A549 (cell line): ENCODE measurements at regions not wholly inside any gene's neighbourhood (a gene's known extent, or its start where the extent isn't known, plus 50 kb on each side); places are given as distances from the start of the nearest gene placed in this dataset.

Source experiments
- ATAC-seq, 2 experiments: fragments of 200-7000 bp in 1 of 2; fragments of >200 bp in 1 of 2; cut with Nextera tagmentation in 1 of 2; cut with Tn5 transposase in 1 of 2; 3 replicates each; pipeline versions ENCODE4 v1.8.0 to v1.9.1; 2018 to 2020; ENCODE audit warnings: mild to moderate bottlenecking in 1 of 2, moderate library complexity in 1 of 2
- CTCF ChIA-PET: fragments of 300-600 bp; sonication (Branson Sonifier 250); formaldehyde crosslinking; extraction: SDS; loops from one replicate; lab custom pipeline; 2021; ENCODE audit warnings: antibody characterized with exemption, inconsistent platforms; lab: Yijun Ruan, JAX
- POLR2A ChIA-PET: fragments of 350-600 bp; formaldehyde crosslinking; extraction: SDS; loops from one replicate; lab custom pipeline; 2021; ENCODE audit warnings: antibody characterized with exemption, inconsistent platforms; lab: Yijun Ruan, JAX
- DNase-seq, 2 experiments: peaks; one replicate each; pipeline versions ENCODE4 v3.0.0 to v3.0.0-alpha.2; 2011 to 2016; ENCODE audit warnings: low read depth in 1 of 2, low spot score in 1 of 2
- FAIRE-seq: peaks from 2 replicates; lab custom pipeline; 2011; peaks lifted over from hg19 to GRCh38; lab: Jason Lieb, UNC
- H3K27ac ChIP-seq, 2 experiments: fragments of >200 bp; sonication (Bioruptor Twin); formaldehyde crosslinking; 3 replicates each; pipeline ENCODE4 v1.5.1; 2016 to 2017
- H3K4me1 ChIP-seq: fragments of >200 bp; sonication (Bioruptor Twin); formaldehyde crosslinking; 3 replicates; pipeline ENCODE4 v1.6.1; 2016
- H3K4me2 ChIP-seq: fragments of >200 bp; sonication (Bioruptor Twin); formaldehyde crosslinking; 3 replicates; pipeline ENCODE4 v1.6.1; 2016
- H3K4me3 ChIP-seq: fragments of >200 bp; sonication (Bioruptor Twin); formaldehyde crosslinking; 3 replicates; pipeline ENCODE4 v1.5.1; 2016
- H3K9me3 ChIP-seq: fragments of >200 bp; sonication (Bioruptor Twin); formaldehyde crosslinking; 3 replicates; pipeline ENCODE4 v1.6.1; 2016
- CEBPB ChIP-seq, 2 experiments: fragments of >200 bp in 1 of 2; sonication (Bioruptor Twin) in 1 of 2; formaldehyde crosslinking in 1 of 2; IDR thresholded peaks; 2 replicates each; pipeline ENCODE4 v1.6.1; 2012 to 2016
- CHD2 ChIP-seq: fragments of 150-350 bp; IDR thresholded peaks from 2 replicates; pipeline ENCODE4 v1.6.1; 2014; ENCODE audit warnings: low read length; ENCODE audit not compliant: partially characterized antibody
- CHD4 ChIP-seq: fragments of 200-600 bp; sonication (generic); IDR thresholded peaks from 2 replicates; pipeline ENCODE4 v1.6.1; 2016; ENCODE audit warnings: antibody characterized with exemption, mild to moderate bottlenecking, borderline replicate concordance
- EHMT2 ChIP-seq: fragments of 200-600 bp; sonication (generic); IDR thresholded peaks from 2 replicates; pipeline ENCODE4 v1.6.1; 2016; ENCODE audit warnings: antibody characterized with exemption, low read depth, mild to moderate bottlenecking, moderate library complexity
- FOSL2 ChIP-seq, 2 experiments: fragments of 450-650 bp in 1 of 2; fragments of >200 bp in 1 of 2; sonication (Bioruptor Twin) in 1 of 2; formaldehyde crosslinking; IDR thresholded peaks; 2 replicates each; pipeline versions ENCODE4 v1.5.0 to v1.6.1; 2016 to 2020; ENCODE audit warnings: mild to moderate bottlenecking in 1 of 2, moderate library complexity in 1 of 2
- FOXS1 ChIP-seq: fragments of 250-450 bp; sonication (Bioruptor Pico); IDR thresholded peaks from 2 replicates; pipeline ENCODE4 v1.5.0; 2020; ENCODE audit warnings: mild to moderate bottlenecking, moderate library complexity
- GATA3 ChIP-seq: IDR thresholded peaks from 2 replicates; pipeline ENCODE4 v1.6.1; 2012; ENCODE audit warnings: borderline replicate concordance
- HDAC2 ChIP-seq: fragments of 200-600 bp; sonication (generic); IDR thresholded peaks from 2 replicates; pipeline ENCODE4 v1.6.1; 2016
- HOXA7 ChIP-seq: fragments of 250-450 bp; sonication (Bioruptor Pico); IDR thresholded peaks from 2 replicates; pipeline ENCODE4 v1.5.0; 2020; ENCODE audit warnings: mild to moderate bottlenecking, moderate library complexity
- HOXB13 ChIP-seq: fragments of 250-450 bp; sonication (Bioruptor Pico); IDR thresholded peaks from 2 replicates; pipeline ENCODE4 v1.5.0; 2020; ENCODE audit warnings: low read depth, mild to moderate bottlenecking, moderate library complexity
- HOXB5 ChIP-seq: fragments of 250-450 bp; sonication (Bioruptor Pico); IDR thresholded peaks from 2 replicates; pipeline ENCODE4 v1.5.0; 2020; ENCODE audit warnings: mild to moderate bottlenecking, moderate library complexity
- MAFK ChIP-seq: fragments of 450-650 bp; IDR thresholded peaks from 2 replicates; pipeline ENCODE4 v1.6.1; 2014; ENCODE audit not compliant: partially characterized antibody
- MAZ ChIP-seq: fragments of 150-350 bp; IDR thresholded peaks from 2 replicates; pipeline ENCODE4 v1.6.1; 2014; ENCODE audit warnings: antibody characterized with exemption, low read depth, low read length, borderline replicate concordance
- MYC ChIP-seq: IDR thresholded peaks from 2 replicates; pipeline ENCODE4 v1.6.1; 2012; ENCODE audit warnings: mild to moderate bottlenecking, inconsistent platforms, low read length, improper control_type of control experiment, borderline replicate concordance
- NFE2L2 ChIP-seq: fragments of 150-350 bp; conservative IDR thresholded peaks from 2 replicates; pipeline ENCODE4 v1.6.1; 2014; ENCODE audit warnings: low read length
- NR3C1 ChIP-seq: fragments of >200 bp; sonication (Bioruptor Twin); formaldehyde crosslinking; IDR thresholded peaks from 3 replicates; pipeline ENCODE4 v1.6.1; 2017
- POLR2A ChIP-seq: IDR thresholded peaks from 2 replicates; pipeline ENCODE4 v1.6.1; 2012; ENCODE audit warnings: mild to moderate bottlenecking, low read length
- POLR2AphosphoS2 ChIP-seq: conservative IDR thresholded peaks from 2 replicates; pipeline ENCODE4 v1.6.1; 2012; ENCODE audit warnings: low read length, improper control_type of control experiment, inconsistent platforms
- RNF2 ChIP-seq: fragments of 200-600 bp; sonication (generic); IDR thresholded peaks from 2 replicates; pipeline ENCODE4 v1.6.1; 2016; ENCODE audit warnings: low read depth, mild to moderate bottlenecking, antibody characterized with exemption, moderate library complexity, borderline replicate concordance
- SMC3 ChIP-seq: fragments of >200 bp; sonication (Bioruptor Twin); formaldehyde crosslinking; IDR thresholded peaks from 3 replicates; pipeline ENCODE4 v1.6.1; 2018; ENCODE audit warnings: inconsistent platforms
- TFCP2L1 ChIP-seq: fragments of 250-450 bp; sonication (Bioruptor Pico); IDR thresholded peaks from 2 replicates; pipeline ENCODE4 v1.5.0; 2021; ENCODE audit warnings: mild to moderate bottlenecking
- ZC3H11A ChIP-seq: fragments of 450-650 bp; IDR thresholded peaks from 2 replicates; pipeline ENCODE4 v1.6.1; 2014; ENCODE audit warnings: antibody characterized with exemption, mild to moderate bottlenecking
- ZFP36 ChIP-seq: fragments of 450-650 bp; IDR thresholded peaks from 2 replicates; pipeline ENCODE4 v1.6.1; 2014; ENCODE audit warnings: borderline replicate concordance; ENCODE audit not compliant: partially characterized antibody
- ZNF302 ChIP-seq: fragments of 250-450 bp; sonication (Bioruptor Pico); IDR thresholded peaks from 2 replicates; pipeline ENCODE4 v1.9.0; 2021; ENCODE audit warnings: inconsistent platforms, mild to moderate bottlenecking, moderate library complexity
- ZSCAN20 ChIP-seq: fragments of 250-450 bp; sonication (Bioruptor Pico); IDR thresholded peaks from 2 replicates; pipeline ENCODE4 v1.8.0; 2022; ENCODE audit warnings: mild to moderate bottlenecking, moderate library complexity
- WGBS: methylation state at CpG from one replicate; pipeline ENCODE4 v1.1.6; 2017; ENCODE audit errors: missing lambda C conversion rate; 5-methylcytosine and 5-hydroxymethylcytosine counted together
- TF ChIP-seq, protein P1 (sequence below): fragments of 250-450 bp; sonication (Bioruptor Pico); IDR thresholded peaks from 2 replicates; pipeline ENCODE4 v1.5.0; 2021; ENCODE audit warnings: mild to moderate bottlenecking, moderate library complexity, borderline replicate concordance
- TF ChIP-seq, protein P2 (sequence below): fragments of 150-350 bp; IDR thresholded peaks from 2 replicates; pipeline ENCODE4 v1.6.1; 2014; ENCODE audit warnings: low read depth, mild to moderate bottlenecking, low read length
- TF ChIP-seq, protein P3 (sequence below): fragments of >200 bp; sonication (Bioruptor Twin); formaldehyde crosslinking; IDR thresholded peaks from 3 replicates; pipeline ENCODE4 v1.5.1; 2016

DNA sequence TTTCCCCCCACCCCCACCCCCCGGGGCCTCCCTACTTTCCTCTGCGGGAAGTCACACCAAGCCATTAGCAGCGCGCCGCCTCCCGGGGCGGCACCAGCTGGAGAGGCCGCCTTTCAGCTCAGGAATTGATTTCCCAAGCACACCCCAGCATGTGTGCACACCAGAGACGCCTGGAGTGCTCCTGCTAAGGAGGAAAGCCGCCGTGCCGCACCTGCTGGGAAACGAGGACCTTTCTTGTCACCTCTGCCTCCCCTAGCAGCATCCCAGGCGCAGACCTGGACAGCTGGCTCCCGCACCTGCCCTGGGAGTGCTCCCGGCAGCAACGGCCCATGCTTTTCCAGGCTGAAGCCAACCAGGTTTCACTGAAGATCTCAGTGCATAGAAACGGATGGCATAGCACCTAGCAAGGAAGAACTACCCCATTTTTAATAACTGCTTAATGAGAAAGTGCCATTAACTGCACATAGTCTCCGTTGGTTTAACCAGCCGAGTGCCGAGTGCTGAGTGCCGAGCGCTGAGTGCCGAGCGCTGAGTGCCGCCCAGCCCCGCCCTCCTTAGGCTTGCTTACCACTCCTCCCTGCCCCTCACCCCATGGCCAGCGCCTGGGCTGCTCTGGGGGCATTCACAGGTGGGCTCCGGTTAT is 165.0 kb downstream of the USP12 start:
- no peak for TF ChIP-seq HOXB5 (CRISPR knock-in tag)
- TF ChIP-seq HOXA7 (CRISPR knock-in tag) = no peak
- no peak for TF ChIP-seq EHMT2
- TF ChIP-seq MAFK = no peak
- TF ChIP-seq CHD2 = no peak
- TF ChIP-seq ZC3H11A = no peak
- TF ChIP-seq HDAC2 = no peak
- no peak for TF ChIP-seq NFE2L2
- TF ChIP-seq, protein P1, sequence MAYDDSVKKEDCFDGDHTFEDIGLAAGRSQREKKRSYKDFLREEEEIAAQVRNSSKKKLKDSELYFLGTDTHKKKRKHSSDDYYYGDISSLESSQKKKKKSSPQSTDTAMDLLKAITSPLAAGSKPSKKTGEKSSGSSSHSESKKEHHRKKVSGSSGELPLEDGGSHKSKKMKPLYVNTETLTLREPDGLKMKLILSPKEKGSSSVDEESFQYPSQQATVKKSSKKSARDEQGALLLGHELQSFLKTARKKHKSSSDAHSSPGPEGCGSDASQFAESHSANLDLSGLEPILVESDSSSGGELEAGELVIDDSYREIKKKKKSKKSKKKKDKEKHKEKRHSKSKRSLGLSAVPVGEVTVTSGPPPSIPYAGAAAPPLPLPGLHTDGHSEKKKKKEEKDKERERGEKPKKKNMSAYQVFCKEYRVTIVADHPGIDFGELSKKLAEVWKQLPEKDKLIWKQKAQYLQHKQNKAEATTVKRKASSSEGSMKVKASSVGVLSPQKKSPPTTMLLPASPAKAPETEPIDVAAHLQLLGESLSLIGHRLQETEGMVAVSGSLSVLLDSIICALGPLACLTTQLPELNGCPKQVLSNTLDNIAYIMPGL (CRISPR knock-in tag) = no peak
- no peak for TF ChIP-seq CEBPB (IDR thresholded peaks at IDR 0.05)
- TF ChIP-seq ZNF302 (CRISPR knock-in tag) = no peak
- no peak for TF ChIP-seq TFCP2L1
- POLR2A ChIA-PET = interaction anchor here (1.4 kb wide), 1 partner anchor 264 kb away, joined by 5 read pairs; the partner anchor contains the start of gene RASL11A
- H3K4me1 ChIP-seq = peaks cover 4% of the 10 kb centered on the region; the same call in 1 of the 3 replicates
- DNase-seq (no peak), FAIRE-seq (no peak), ATAC-seq (peak; percentile 75 to 88)
- no peaks in the 10 kb centered on the region for H3K9me3 ChIP-seq
- H3K4me2 ChIP-seq = peak overlapping the region; percentile 83
- CTCF ChIA-PET = interaction anchor here (1.0 to 2.0 kb wide), 2 partner anchors 13 to 279 kb away, joined by 3 to 4 read pairs; no protein-coding TSS in a partner anchor
- H3K27ac ChIP-seq = peak overlapping the region; percentile 44 to 67; a peak in 4 of 6 replicates
- H3K4me3 ChIP-seq = peak overlapping the region; percentile 32; the same call in 2 of the 3 replicates
- 17% methylated on average over 15 of the region's 29 CpGs for WGBS

DNA sequence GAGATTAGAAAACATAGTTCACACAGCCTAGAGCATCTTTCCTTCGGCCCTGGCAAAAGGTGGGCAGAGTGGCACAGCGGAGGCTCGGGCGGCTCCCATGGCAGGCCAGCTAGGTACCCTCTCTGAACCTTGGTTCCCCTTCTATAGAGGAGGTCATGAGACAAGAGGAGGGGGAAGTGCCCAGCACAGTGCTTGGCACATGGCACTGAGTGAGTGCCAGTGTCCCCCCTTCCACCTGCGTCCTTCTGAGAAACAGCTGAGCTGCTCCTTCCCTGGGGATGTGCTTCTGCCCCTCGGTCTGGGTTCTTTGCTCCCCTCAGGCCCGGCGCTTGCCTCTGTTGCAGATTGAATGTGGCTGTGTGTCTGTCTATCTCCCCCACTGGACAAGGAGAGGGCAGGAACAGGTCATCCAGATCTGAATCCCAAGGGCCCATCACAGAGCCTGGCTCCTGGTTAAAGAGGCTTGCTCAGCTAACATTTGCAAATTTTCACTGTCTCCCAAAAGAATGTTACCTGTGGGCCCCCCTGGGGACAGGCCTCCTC is 165.6 kb downstream of the USP12 start:
- POLR2A ChIA-PET = interaction anchor here (1.4 kb wide), 1 partner anchor 264 kb away, joined by 5 read pairs; the partner anchor contains the start of gene RASL11A
- Histone ChIP-seq H3K27ac (peak overlapping the region; percentile 44 to 67; a peak in 4 of 6 replicates), H3K4me2 (peak overlapping the region; percentile 83), H3K9me3 (no peaks in the 10 kb centered on the region), H3K4me1 (peaks cover 4% of the 10 kb centered on the region; the same call in 1 of the 3 replicates), H3K4me3 (no peak overlapping the region; the same call in 2 of the 3 replicates)
- no peak for TF ChIP-seq ZC3H11A
- TF ChIP-seq RNF2 = no peak
- TF ChIP-seq MAZ = no peak
- TF ChIP-seq NR3C1 = no peak
- no peak for TF ChIP-seq CHD4
- no peak for TF ChIP-seq POLR2AphosphoS2
- TF ChIP-seq, protein P2, sequence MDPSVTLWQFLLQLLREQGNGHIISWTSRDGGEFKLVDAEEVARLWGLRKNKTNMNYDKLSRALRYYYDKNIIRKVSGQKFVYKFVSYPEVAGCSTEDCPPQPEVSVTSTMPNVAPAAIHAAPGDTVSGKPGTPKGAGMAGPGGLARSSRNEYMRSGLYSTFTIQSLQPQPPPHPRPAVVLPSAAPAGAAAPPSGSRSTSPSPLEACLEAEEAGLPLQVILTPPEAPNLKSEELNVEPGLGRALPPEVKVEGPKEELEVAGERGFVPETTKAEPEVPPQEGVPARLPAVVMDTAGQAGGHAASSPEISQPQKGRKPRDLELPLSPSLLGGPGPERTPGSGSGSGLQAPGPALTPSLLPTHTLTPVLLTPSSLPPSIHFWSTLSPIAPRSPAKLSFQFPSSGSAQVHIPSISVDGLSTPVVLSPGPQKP = no peak
- TF ChIP-seq GATA3 = no peak
- no peak for TF ChIP-seq MYC
- no peak for TF ChIP-seq SMC3
- TF ChIP-seq HOXA7 (CRISPR knock-in tag) = no peak
- TF ChIP-seq ZSCAN20 (CRISPR knock-in tag) = no peak
- no peak for TF ChIP-seq NFE2L2
- no peak for TF ChIP-seq ZFP36
- TF ChIP-seq, protein P3, sequence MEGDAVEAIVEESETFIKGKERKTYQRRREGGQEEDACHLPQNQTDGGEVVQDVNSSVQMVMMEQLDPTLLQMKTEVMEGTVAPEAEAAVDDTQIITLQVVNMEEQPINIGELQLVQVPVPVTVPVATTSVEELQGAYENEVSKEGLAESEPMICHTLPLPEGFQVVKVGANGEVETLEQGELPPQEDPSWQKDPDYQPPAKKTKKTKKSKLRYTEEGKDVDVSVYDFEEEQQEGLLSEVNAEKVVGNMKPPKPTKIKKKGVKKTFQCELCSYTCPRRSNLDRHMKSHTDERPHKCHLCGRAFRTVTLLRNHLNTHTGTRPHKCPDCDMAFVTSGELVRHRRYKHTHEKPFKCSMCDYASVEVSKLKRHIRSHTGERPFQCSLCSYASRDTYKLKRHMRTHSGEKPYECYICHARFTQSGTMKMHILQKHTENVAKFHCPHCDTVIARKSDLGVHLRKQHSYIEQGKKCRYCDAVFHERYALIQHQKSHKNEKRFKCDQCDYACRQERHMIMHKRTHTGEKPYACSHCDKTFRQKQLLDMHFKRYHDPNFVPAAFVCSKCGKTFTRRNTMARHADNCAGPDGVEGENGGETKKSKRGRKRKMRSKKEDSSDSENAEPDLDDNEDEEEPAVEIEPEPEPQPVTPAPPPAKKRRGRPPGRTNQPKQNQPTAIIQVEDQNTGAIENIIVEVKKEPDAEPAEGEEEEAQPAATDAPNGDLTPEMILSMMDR = no peak
- no peak for TF ChIP-seq FOSL2 (IDR thresholded peaks at IDR 0.05)
- TF ChIP-seq FOSL2 (CRISPR knock-in tag; IDR thresholded peaks at IDR 0.05) = no peak
- no peak for TF ChIP-seq POLR2A
- no peak for TF ChIP-seq HOXB13 (CRISPR knock-in tag)
- TF ChIP-seq FOXS1 = no peak
- CTCF ChIA-PET = interaction anchor here (1.0 to 2.0 kb wide), 3 partner anchors 12 to 280 kb away, joined by 3 to 4 read pairs (median 3); no protein-coding TSS in a partner anchor
- FAIRE-seq (no peak), DNase-seq (no peak), ATAC-seq (peak; percentile 35 to 60; a peak in 4 of 6 replicates)
- no CpG with 5 or more reads among the region's 8 CpGs for WGBS
